Keratinocyte (primary cell): ENCODE measurements at regions not wholly inside any gene's neighbourhood (a gene's known extent, or its start where the extent isn't known, plus 50 kb on each side); places are given as distances from the start of the nearest gene placed in this dataset.

Source experiments
- DNase-seq: peaks from one replicate; pipeline ENCODE4 v3.0.0-alpha.2; 2011; ENCODE audit warnings: low read depth, missing footprints, low spot score
- FAIRE-seq: peaks from 2 replicates; lab custom pipeline; 2011; peaks lifted over from hg19 to GRCh38; lab: Jason Lieb, UNC
- H2AFZ ChIP-seq: 2 replicates; pipeline ENCODE4 v1.6.0; 2012; ENCODE audit warnings: low read length, control low read depth, inconsistent platforms; ENCODE audit not compliant: control insufficient read depth
- H3K27ac ChIP-seq: 2 replicates; pipeline ENCODE4 v1.5.1; 2011; ENCODE audit warnings: low read length; ENCODE audit not compliant: control insufficient read depth, insufficient read depth
- H3K27me3 ChIP-seq: 3 replicates; pipeline ENCODE4 v1.6.0; 2011; ENCODE audit warnings: low read length; ENCODE audit not compliant: control insufficient read depth, insufficient read depth; ENCODE audit errors: extremely low read depth
- H3K36me3 ChIP-seq, 2 experiments: 2 replicates in 1 of 2; 3 replicates in 1 of 2; pipeline ENCODE4 v1.5.1; 2011; ENCODE audit warnings: low read length in 2 of 2, mild to moderate bottlenecking in 1 of 2; ENCODE audit not compliant: control insufficient read depth in 2 of 2, insufficient read depth in 2 of 2; ENCODE audit errors: extremely low read depth in 1 of 2
- H3K4me1 ChIP-seq: 3 replicates; pipeline ENCODE4 v1.5.1; 2011; ENCODE audit warnings: low read length; ENCODE audit not compliant: control insufficient read depth, insufficient read depth; ENCODE audit errors: extremely low read depth
- H3K4me2 ChIP-seq: 3 replicates; pipeline ENCODE4 v1.6.0; 2011; ENCODE audit warnings: low read depth, low read length; ENCODE audit not compliant: control insufficient read depth, insufficient read depth; ENCODE audit errors: extremely low read depth
- H3K4me3 ChIP-seq, 3 experiments: fragments of 200-600 bp in 1 of 3; sonication (generic) in 1 of 3; 2 replicates in 2 of 3; 3 replicates in 1 of 3; pipeline ENCODE4 v1.5.1; 2011 to 2016; ENCODE audit warnings: low read length in 3 of 3, mild to moderate bottlenecking in 3 of 3, control low read depth in 2 of 3, inconsistent platforms in 1 of 3, low read depth in 1 of 3, mixed read lengths in 1 of 3, mixed run types in 1 of 3, moderate library complexity in 1 of 3; ENCODE audit not compliant: control insufficient read depth in 2 of 3, insufficient read depth in 2 of 3; ENCODE audit errors: extremely low read depth in 1 of 3
- H3K79me2 ChIP-seq: 2 replicates; pipeline ENCODE4 v1.6.0; 2012; ENCODE audit warnings: low read length; ENCODE audit not compliant: control insufficient read depth, insufficient read depth
- H3K9ac ChIP-seq: 3 replicates; pipeline ENCODE4 v1.6.0; 2011; ENCODE audit warnings: low read length; ENCODE audit not compliant: control insufficient read depth, insufficient read depth; ENCODE audit errors: extremely low read depth
- H3K9me1 ChIP-seq: 3 replicates; pipeline ENCODE4 v1.6.0; 2011; ENCODE audit warnings: low read length; ENCODE audit not compliant: control insufficient read depth, insufficient read depth; ENCODE audit errors: extremely low read depth
- H3K9me3 ChIP-seq: 2 replicates; pipeline ENCODE4 v1.5.1; 2012; ENCODE audit warnings: low read depth, low read length; ENCODE audit not compliant: control insufficient read depth
- H4K20me1 ChIP-seq: 3 replicates; pipeline ENCODE4 v1.6.0; 2011; ENCODE audit warnings: low read length; ENCODE audit not compliant: control insufficient read depth, insufficient read depth; ENCODE audit errors: extremely low read depth
- CTCF ChIP-seq, 3 experiments: IDR thresholded peaks in 1 of 3; conservative IDR thresholded peaks in 1 of 3; optimal IDR thresholded peaks in 1 of 3; 2 replicates in 2 of 3; 3 replicates in 1 of 3; pipeline versions ENCODE3 to v1.5.1; 2011; ENCODE audit warnings: low read length in 3 of 3, mild to moderate bottlenecking in 3 of 3, moderate library complexity in 2 of 3, control low read depth in 1 of 3, inconsistent platforms in 1 of 3; ENCODE audit not compliant: insufficient read depth in 2 of 3; ENCODE audit errors: extremely low read depth in 1 of 3
- EZH2 ChIP-seq: IDR thresholded peaks from one replicate; pipeline ENCODE4 v1.6.1; 2012; ENCODE audit warnings: inconsistent platforms, mild to moderate bottlenecking, low read length, moderate library complexity
- dilution Hi-C: fragments of 300-500 bp; cut with MboI; formaldehyde crosslinking; loops from one replicate; pipeline ENCODE4 v1.7.0; 2020; ENCODE audit warnings: low sequenced_read_pairs; ENCODE audit not compliant: extremely low pct_ligation_motif_present

- no peak overlapping the region for H3K4me2 ChIP-seq
- no peaks in the 10 kb centered on the region for H3K79me2 ChIP-seq
- no peaks in the 10 kb centered on the region for H3K9me3 ChIP-seq
- H4K20me1 ChIP-seq: no peaks in the 10 kb centered on the region
- no peak overlapping the region for H3K4me3 ChIP-seq
- TF ChIP-seq EZH2: no peak
- no peak overlapping the region for H3K9ac ChIP-seq
- no peaks in the 10 kb centered on the region for H3K27me3 ChIP-seq
- no peaks in the 10 kb centered on the region for H3K9me1 ChIP-seq
- no peak for DNase-seq
- no peaks in the 10 kb centered on the region for H3K4me1 ChIP-seq
- H2AFZ ChIP-seq: no peak overlapping the region
- no peak for FAIRE-seq
- dilution Hi-C loops: no loop called here
- H3K27ac ChIP-seq: no peak overlapping the region
- no peaks in the 10 kb centered on the region for H3K36me3 ChIP-seq
These were observed 285.5 kb upstream of the CFAP20DC start for GRCh38 chr3:59335338-59335737.

- no peak for FAIRE-seq
- dilution Hi-C loops: no loop called here
These were observed 284.8 kb upstream of the CFAP20DC start for GRCh38 chr3:59334585-59334984.

More at GRCh38 chr3:59334585-59334984, 284.8 kb upstream of the CFAP20DC start:
- Histone ChIP-seq H3K4me2 (no peak overlapping the region), H4K20me1 (no peaks in the 10 kb centered on the region), H3K4me3 (no peak overlapping the region), H3K4me1 (no peaks in the 10 kb centered on the region), H2AFZ (no peak overlapping the region), H3K27me3 (no peaks in the 10 kb centered on the region), H3K9me1 (no peaks in the 10 kb centered on the region), H3K79me2 (no peaks in the 10 kb centered on the region), H3K9ac (no peak overlapping the region), H3K36me3 (no peaks in the 10 kb centered on the region), H3K27ac (no peak overlapping the region), H3K9me3 (no peaks in the 10 kb centered on the region)
- no peak for DNase-seq
- TF ChIP-seq CTCF (optimal IDR thresholded peaks at IDR 0.05 in 1 of 3, IDR thresholded peaks at IDR 0.05 in 1 of 3, conservative IDR thresholded peaks at IDR 0.05 in 1 of 3; ENCODE audit: extremely low read depth in 1 of 3, insufficient read depth in 2 of 3, low read length in 3 of 3): no peak
- no peak for TF ChIP-seq EZH2
